Neural progenitor cell (in vitro differentiated cells): ENCODE measurements at regions not wholly inside any gene's neighbourhood (a gene's known extent, or its start where the extent isn't known, plus 50 kb on each side); places are given as distances from the start of the nearest gene placed in this dataset.

Source experiments
- DNase-seq: peaks from one replicate; pipeline ENCODE4 v3.0.0-alpha.2; 2016; ENCODE audit warnings: low spot score
- H2AFZ ChIP-seq: fragments of 200-600 bp; sonication (generic); replicated peaks from 2 replicates; pipeline ENCODE4 v1.6.1; 2016; ENCODE audit warnings: antibody characterized with exemption
- H3F3A ChIP-seq: fragments of 200-600 bp; sonication (generic); 2 replicates; pipeline ENCODE4 v1.6.1; 2016; ENCODE audit warnings: antibody characterized with exemption, low read depth
- H3K27ac ChIP-seq: fragments of 200-600 bp; sonication (generic); 2 replicates; pipeline ENCODE4 v1.5.1; 2016; ENCODE audit warnings: mild to moderate bottlenecking
- H3K27me3 ChIP-seq: fragments of 200-600 bp; sonication (generic); 2 replicates; pipeline ENCODE4 v1.6.1; 2016; ENCODE audit warnings: mild to moderate bottlenecking, moderate library complexity
- H3K36me3 ChIP-seq: fragments of 200-600 bp; sonication (generic); 2 replicates; pipeline ENCODE4 v1.5.1; 2016
- H3K4me1 ChIP-seq: fragments of 200-600 bp; sonication (generic); 2 replicates; pipeline ENCODE4 v1.6.1; 2016; ENCODE audit warnings: mixed run types
- H3K4me2 ChIP-seq: fragments of 200-600 bp; sonication (generic); 2 replicates; pipeline ENCODE4 v1.6.1; 2016
- H3K4me3 ChIP-seq: fragments of 200-600 bp; sonication (generic); 2 replicates; pipeline ENCODE4 v1.5.1; 2016
- H3K79me2 ChIP-seq: fragments of 200-600 bp; sonication (generic); 2 replicates; pipeline ENCODE4 v1.6.1; 2016; ENCODE audit warnings: low read depth
- H3K9ac ChIP-seq: fragments of 200-600 bp; sonication (generic); 2 replicates; pipeline ENCODE4 v1.6.1; 2016
- H3K9me3 ChIP-seq: fragments of 200-600 bp; sonication (generic); 2 replicates; pipeline ENCODE4 v1.5.1; 2016; ENCODE audit warnings: low read depth
- H4K20me1 ChIP-seq: fragments of 200-600 bp; sonication (generic); 2 replicates; pipeline ENCODE4 v1.6.1; 2016; ENCODE audit warnings: low read depth
- H3K27ac Mint-ChIP-seq: 3 replicates; pipeline ENCODE4 v1.8.0; 2021; ENCODE audit warnings: mixed read lengths
- H3K27me3 Mint-ChIP-seq: 2 replicates; pipeline ENCODE4 v1.8.0; 2022; ENCODE audit warnings: low read depth, mild to moderate bottlenecking, inconsistent platforms, moderate library complexity, mixed read lengths; ENCODE audit not compliant: insufficient read depth
- H3K36me3 Mint-ChIP-seq: 3 replicates; pipeline ENCODE4 v1.8.0; 2021; ENCODE audit warnings: mixed read lengths
- H3K4me1 Mint-ChIP-seq: 3 replicates; pipeline ENCODE4 v1.8.0; 2021; ENCODE audit warnings: mixed read lengths
- H3K4me3 Mint-ChIP-seq: 3 replicates; pipeline ENCODE4 v1.8.0; 2021; ENCODE audit warnings: mild to moderate bottlenecking, moderate library complexity, mixed read lengths
- H3K9me3 Mint-ChIP-seq: 3 replicates; pipeline ENCODE4 v1.8.0; 2020; ENCODE audit warnings: mixed read lengths
- EZH2 ChIP-seq: fragments of 200-600 bp; sonication (generic); IDR thresholded peaks from 2 replicates; pipeline ENCODE4 v1.6.1; 2017; ENCODE audit warnings: antibody characterized with exemption, mild to moderate bottlenecking, moderate library complexity
- EZH2phosphoT487 ChIP-seq: fragments of 200-600 bp; sonication (generic); IDR thresholded peaks from 2 replicates; pipeline ENCODE4 v1.6.1; 2017; ENCODE audit warnings: antibody characterized with exemption
- TF ChIP-seq, protein P1 (sequence below): fragments of 200-600 bp; sonication (generic); IDR thresholded peaks from 2 replicates; pipeline ENCODE4 v1.5.1; 2017; ENCODE audit warnings: antibody characterized with exemption, mild to moderate bottlenecking

DNA sequence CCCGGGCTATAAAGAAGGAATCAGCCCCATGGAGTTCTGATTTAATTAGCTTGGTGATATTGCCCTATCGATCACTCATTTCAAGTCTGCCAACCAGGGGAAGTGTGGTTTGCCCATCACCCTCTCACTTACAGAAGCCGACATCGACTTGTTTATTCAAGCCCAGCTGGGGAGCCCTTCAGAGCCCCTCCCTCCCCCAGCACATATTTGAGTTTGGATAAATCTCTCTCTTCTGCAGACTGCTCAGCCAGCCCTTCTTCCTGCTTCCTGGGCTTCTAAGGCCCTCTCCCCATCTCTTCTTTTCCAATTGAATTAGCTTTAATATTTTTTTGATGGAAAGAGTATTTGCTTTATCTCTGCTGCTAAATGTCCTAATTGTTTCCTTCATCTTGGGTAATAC lies 299.0 kb downstream of the MIAT start:
- no peaks in the 10 kb centered on the region for H3K36me3 ChIP-seq
- no peak overlapping the region for H2AFZ ChIP-seq
- H3K36me3 Mint-ChIP-seq: no peaks in the 10 kb centered on the region
- H3K27me3 ChIP-seq: peaks cover 39% of the 10 kb centered on the region
- no peak overlapping the region for H3K9ac ChIP-seq
- H3K9me3 Mint-ChIP-seq: no peaks in the 10 kb centered on the region
- H3K27ac Mint-ChIP-seq: no peak overlapping the region
- H3K4me3 Mint-ChIP-seq: no peak overlapping the region
- no peaks in the 10 kb centered on the region for H3K9me3 ChIP-seq
- peaks cover 7% of the 10 kb centered on the region for H3K27me3 Mint-ChIP-seq
- H3K27ac ChIP-seq: no peak overlapping the region
- no peak for DNase-seq
- no peaks in the 10 kb centered on the region for H3K79me2 ChIP-seq
- peak overlapping the region; percentile 26 for H3K4me2 ChIP-seq
- H4K20me1 ChIP-seq: peaks cover 16% of the 10 kb centered on the region
- TF ChIP-seq EZH2phosphoT487: no peak
- TF ChIP-seq EZH2: no peak
- TF ChIP-seq, protein P1, sequence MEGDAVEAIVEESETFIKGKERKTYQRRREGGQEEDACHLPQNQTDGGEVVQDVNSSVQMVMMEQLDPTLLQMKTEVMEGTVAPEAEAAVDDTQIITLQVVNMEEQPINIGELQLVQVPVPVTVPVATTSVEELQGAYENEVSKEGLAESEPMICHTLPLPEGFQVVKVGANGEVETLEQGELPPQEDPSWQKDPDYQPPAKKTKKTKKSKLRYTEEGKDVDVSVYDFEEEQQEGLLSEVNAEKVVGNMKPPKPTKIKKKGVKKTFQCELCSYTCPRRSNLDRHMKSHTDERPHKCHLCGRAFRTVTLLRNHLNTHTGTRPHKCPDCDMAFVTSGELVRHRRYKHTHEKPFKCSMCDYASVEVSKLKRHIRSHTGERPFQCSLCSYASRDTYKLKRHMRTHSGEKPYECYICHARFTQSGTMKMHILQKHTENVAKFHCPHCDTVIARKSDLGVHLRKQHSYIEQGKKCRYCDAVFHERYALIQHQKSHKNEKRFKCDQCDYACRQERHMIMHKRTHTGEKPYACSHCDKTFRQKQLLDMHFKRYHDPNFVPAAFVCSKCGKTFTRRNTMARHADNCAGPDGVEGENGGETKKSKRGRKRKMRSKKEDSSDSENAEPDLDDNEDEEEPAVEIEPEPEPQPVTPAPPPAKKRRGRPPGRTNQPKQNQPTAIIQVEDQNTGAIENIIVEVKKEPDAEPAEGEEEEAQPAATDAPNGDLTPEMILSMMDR: no peak
- H3K4me3 ChIP-seq: no peak overlapping the region
- peaks cover 27% of the 10 kb centered on the region for H3K4me1 ChIP-seq
- peaks cover 38% of the 10 kb centered on the region for H3K4me1 Mint-ChIP-seq
- peaks cover 26% of the 10 kb centered on the region for H3F3A ChIP-seq

DNA sequence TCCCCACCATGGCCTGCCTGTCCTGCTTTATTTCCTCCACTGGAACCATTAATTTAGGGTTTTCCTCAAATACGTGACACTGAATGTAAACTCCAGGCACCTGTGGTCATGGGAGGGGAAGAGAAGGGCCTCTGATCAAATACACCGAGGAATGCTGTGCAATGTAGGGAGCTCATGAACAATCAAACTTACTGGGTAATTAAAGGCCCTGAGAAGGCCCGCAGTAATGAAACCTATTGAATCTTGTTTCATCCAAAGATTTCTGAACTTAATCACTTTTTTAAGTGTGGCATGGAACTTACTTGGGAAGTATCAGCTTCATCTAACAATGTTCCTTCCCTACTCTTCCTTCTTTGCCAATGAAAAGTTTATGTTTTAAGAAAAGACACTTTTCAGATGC lies 299.8 kb downstream of the MIAT start:
- no peaks in the 10 kb centered on the region for H3K36me3 ChIP-seq
- H4K20me1 ChIP-seq: peaks cover 16% of the 10 kb centered on the region
- Mint-ChIP-seq H3K4me3 (no peak overlapping the region), H3K27me3 (peaks cover 7% of the 10 kb centered on the region), H3K9me3 (no peaks in the 10 kb centered on the region), H3K27ac (no peak overlapping the region), H3K36me3 (no peaks in the 10 kb centered on the region), H3K4me1 (peaks cover 34% of the 10 kb centered on the region)
- no peak overlapping the region for H2AFZ ChIP-seq
- H3K9me3 ChIP-seq: no peaks in the 10 kb centered on the region
- H3K9ac ChIP-seq: no peak overlapping the region
- H3F3A ChIP-seq: peaks cover 22% of the 10 kb centered on the region
- no peak overlapping the region for H3K27ac ChIP-seq
- no peak overlapping the region for H3K4me2 ChIP-seq
- no peak for DNase-seq
- H3K4me3 ChIP-seq: no peak overlapping the region
- peaks cover 27% of the 10 kb centered on the region for H3K4me1 ChIP-seq
- H3K27me3 ChIP-seq: peaks cover 32% of the 10 kb centered on the region
- TF ChIP-seq, protein P1: no peak
- TF ChIP-seq EZH2 (no peak), EZH2phosphoT487 (no peak)
- no peaks in the 10 kb centered on the region for H3K79me2 ChIP-seq

DNA sequence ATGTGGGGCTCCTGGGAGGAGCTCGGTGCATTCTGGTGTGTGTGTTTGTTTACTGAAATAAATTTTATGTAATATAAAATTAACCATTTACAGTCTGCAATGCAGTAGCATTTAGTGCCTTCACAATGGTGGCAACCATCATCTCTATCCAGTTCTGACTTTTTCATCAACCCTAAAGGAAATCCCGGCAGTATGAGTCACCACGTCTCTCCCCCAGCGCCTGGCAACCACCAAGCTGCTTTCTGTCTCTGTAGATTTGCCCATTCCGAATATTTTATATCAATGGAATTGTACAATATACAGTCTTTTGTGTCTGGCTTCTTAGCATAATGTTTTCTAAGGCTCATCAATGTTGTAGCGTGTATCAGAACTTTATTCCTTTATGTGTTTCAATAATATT lies 300.5 kb downstream of the MIAT start:
- H3K36me3 Mint-ChIP-seq: no peaks in the 10 kb centered on the region
- Histone ChIP-seq H3K4me2 (no peak overlapping the region), H3K9me3 (no peaks in the 10 kb centered on the region), H3K79me2 (no peaks in the 10 kb centered on the region), H3K9ac (no peak overlapping the region), H2AFZ (no peak overlapping the region), H3K27me3 (peaks cover 25% of the 10 kb centered on the region), H3K36me3 (no peaks in the 10 kb centered on the region), H3K4me1 (peaks cover 20% of the 10 kb centered on the region), H3K4me3 (no peak overlapping the region), H3F3A (peaks cover 15% of the 10 kb centered on the region), H4K20me1 (peaks cover 9% of the 10 kb centered on the region), H3K27ac (no peak overlapping the region)
- TF ChIP-seq, protein P1: no peak
- no peak for TF ChIP-seq EZH2
- TF ChIP-seq EZH2phosphoT487: no peak
- no peak overlapping the region for H3K27ac Mint-ChIP-seq
- peaks cover 6% of the 10 kb centered on the region for H3K27me3 Mint-ChIP-seq
- H3K4me1 Mint-ChIP-seq: peaks cover 27% of the 10 kb centered on the region
- no peak for DNase-seq
- H3K9me3 Mint-ChIP-seq: no peaks in the 10 kb centered on the region
- H3K4me3 Mint-ChIP-seq: no peak overlapping the region
